ENCODE measurements at regions not wholly inside any gene's neighbourhood (a gene's known extent, or its start where the extent isn't known, plus 50 kb on each side); places are given as distances from the start of the nearest gene placed in this dataset.

DNA sequence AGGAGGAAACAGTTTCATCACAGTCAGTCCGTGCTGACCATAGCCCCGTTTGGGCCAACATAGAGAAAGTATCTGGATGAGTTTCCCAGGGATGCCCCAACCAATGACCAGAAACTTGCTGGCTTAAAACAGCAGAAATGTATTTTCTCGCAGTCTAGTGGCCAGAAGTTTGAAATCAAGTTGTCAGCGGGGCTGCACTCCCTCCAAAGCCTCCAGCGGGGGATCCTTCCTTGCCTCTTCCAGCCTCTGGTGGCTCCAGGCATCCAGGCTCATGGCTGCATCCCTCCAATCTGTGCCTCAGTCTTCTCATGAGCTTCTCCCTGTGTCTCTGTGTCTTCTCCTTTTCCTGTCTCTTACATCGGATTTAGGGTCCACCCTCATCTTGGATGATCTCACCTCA, 89.6 kb upstream of the CTBP2 start:
- DNase-seq (no peak), FAIRE-seq (no peak), ATAC-seq (no peak)
- no peak overlapping the region for H3K27ac ChIP-seq
- no peaks in the 10 kb centered on the region for H3K36me3 ChIP-seq
- intact Hi-C loops (cut with DNase I) = no loop called here
- TF ChIP-seq, protein P1, sequence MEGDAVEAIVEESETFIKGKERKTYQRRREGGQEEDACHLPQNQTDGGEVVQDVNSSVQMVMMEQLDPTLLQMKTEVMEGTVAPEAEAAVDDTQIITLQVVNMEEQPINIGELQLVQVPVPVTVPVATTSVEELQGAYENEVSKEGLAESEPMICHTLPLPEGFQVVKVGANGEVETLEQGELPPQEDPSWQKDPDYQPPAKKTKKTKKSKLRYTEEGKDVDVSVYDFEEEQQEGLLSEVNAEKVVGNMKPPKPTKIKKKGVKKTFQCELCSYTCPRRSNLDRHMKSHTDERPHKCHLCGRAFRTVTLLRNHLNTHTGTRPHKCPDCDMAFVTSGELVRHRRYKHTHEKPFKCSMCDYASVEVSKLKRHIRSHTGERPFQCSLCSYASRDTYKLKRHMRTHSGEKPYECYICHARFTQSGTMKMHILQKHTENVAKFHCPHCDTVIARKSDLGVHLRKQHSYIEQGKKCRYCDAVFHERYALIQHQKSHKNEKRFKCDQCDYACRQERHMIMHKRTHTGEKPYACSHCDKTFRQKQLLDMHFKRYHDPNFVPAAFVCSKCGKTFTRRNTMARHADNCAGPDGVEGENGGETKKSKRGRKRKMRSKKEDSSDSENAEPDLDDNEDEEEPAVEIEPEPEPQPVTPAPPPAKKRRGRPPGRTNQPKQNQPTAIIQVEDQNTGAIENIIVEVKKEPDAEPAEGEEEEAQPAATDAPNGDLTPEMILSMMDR (IDR thresholded peaks at IDR 0.05) = no peak
- no peaks in the 10 kb centered on the region for H3K9me3 ChIP-seq
- no peaks in the 10 kb centered on the region for H3K27me3 ChIP-seq
- H3K4me1 ChIP-seq = no peaks in the 10 kb centered on the region
- WGBS, 2 donors = 75 to 82% methylated on average over 6 of the region's 6 CpGs
- no peak overlapping the region for H3K4me3 ChIP-seq

DNA sequence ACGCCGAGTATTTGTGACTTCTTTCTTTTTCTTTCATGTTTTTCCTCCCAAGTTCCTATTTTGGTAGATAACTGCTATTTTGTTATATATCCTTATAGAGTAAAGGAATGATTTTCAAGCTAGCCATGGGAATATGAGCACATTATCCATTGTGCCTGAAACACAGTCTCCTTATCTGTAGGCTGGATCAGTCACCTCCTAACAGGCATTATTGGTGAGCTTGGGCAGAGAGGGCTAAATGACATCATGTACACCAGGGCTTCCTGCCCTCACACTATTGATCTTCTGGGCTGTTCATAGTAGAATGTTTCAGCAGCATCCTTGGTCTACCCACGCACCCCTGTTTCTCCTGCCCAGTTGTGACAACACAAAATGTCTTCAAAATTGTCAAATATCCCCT, 88.1 kb upstream of the CTBP2 start:
- H3K36me3 ChIP-seq = no peaks in the 10 kb centered on the region
- ATAC-seq (no peak), FAIRE-seq (no peak), DNase-seq (no peak)
- H3K4me3 ChIP-seq = no peak overlapping the region
- WGBS, 2 donors = 55% methylated on average over 3 of the region's 3 CpGs
- H3K27me3 ChIP-seq = no peaks in the 10 kb centered on the region
- TF ChIP-seq, protein P1 (IDR thresholded peaks at IDR 0.05) = no peak
- H3K27ac ChIP-seq = no peak overlapping the region
- no peaks in the 10 kb centered on the region for H3K9me3 ChIP-seq
- no peaks in the 10 kb centered on the region for H3K4me1 ChIP-seq
- intact Hi-C loops (cut with DNase I) = no loop called here

DNA sequence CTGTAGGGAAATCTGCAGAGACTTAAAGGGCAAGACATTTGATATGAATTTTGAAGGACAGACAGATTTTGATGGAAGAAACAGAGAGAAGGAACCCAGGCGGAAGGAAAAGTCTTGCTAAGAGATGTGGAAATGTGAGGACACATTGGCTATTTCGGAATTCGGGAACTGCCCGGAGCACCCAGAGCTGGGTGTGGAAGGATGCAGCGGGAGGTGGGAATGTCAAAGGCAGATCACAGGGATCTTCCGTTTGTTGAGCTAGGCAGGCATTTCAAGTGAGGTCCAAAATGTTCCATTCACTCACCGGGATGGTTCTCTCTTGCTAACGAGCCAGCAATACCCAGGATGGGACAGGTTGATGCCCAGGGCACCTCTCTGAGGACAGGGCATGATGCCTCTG, 87.2 kb upstream of the CTBP2 start:
- H3K27me3 ChIP-seq = no peaks in the 10 kb centered on the region
- no peaks in the 10 kb centered on the region for H3K9me3 ChIP-seq
- ATAC-seq (no peak), DNase-seq (no peak), FAIRE-seq (no peak)
- H3K27ac ChIP-seq = no peak overlapping the region
- H3K4me1 ChIP-seq = no peaks in the 10 kb centered on the region
- intact Hi-C loops (cut with DNase I) = no loop called here
- no peak overlapping the region for H3K4me3 ChIP-seq
- 71 to 78% methylated on average over 8 of the region's 8 CpGs for WGBS, 2 donors
- TF ChIP-seq, protein P1 (IDR thresholded peaks at IDR 0.05) = no peak
- no peaks in the 10 kb centered on the region for H3K36me3 ChIP-seq

DNA sequence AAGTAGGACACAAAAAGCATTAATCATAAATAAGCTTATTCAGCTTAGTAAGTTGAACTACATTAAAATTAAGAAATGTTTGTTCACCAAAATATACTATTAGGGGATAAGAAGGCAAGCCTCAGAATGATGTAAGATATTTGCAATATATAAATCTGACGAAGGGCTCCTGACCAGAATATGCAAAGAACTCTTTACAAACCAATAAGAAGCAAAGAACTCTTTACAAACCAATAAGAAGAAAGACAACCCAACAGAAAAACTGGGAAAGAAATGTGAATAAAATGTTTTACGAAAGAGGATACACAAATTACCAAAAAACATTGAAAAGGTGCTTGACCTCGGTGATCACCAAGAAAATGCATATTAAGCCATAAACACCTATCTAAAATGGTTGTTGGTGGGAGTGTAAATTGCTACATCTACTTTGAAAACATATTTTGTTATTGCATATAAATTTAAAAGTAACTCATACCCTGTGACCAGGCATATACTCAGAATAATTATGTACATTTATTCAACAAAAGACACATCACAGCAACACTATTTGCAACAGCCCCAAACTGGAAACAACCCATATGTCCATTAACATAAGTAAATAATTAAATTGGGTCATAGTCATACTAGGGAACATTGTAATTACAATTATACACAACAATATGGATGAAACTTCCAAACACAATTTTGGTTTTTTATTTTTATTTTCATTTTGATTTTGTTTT, 83.3 kb upstream of the CTBP2 start:
- Histone ChIP-seq H3K27ac (no peak overlapping the region), H3K9me3 (no peaks in the 10 kb centered on the region), H3K27me3 (no peaks in the 10 kb centered on the region), H3K4me1 (no peaks in the 10 kb centered on the region), H3K36me3 (no peaks in the 10 kb centered on the region), H3K4me3 (no peak overlapping the region)
- intact Hi-C loops (cut with DNase I) = no loop called here
- TF ChIP-seq, protein P1 (IDR thresholded peaks at IDR 0.05) = no peak
- no peak for FAIRE-seq
- WGBS, 2 donors = 92 to 98% methylated on average over 3 of the region's 3 CpGs
- no peak for DNase-seq
- no peak for ATAC-seq

DNA sequence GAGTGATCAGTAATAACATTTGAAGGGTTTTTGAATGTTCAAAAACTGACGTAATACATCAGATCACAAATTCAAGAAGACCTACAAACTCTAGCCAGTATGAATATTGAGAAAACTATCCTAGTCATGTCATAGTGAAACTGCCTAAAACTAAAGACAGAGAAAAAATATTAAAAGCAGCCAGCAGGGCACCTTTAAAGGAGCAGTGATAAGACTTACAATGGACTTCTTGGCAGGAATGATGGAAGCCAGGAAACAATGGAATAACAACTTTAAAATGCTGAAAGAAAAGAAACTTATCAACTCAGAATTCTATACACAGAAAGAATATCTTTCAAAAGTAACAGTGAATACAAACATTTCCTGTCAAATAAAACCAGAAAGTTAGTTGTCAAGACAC, 78.3 kb upstream of the CTBP2 start:
- FAIRE-seq = no peak
- intact Hi-C loops (cut with DNase I) = no loop called here
- H3K4me3 ChIP-seq = no peak overlapping the region
- no peak for DNase-seq
- no peak overlapping the region for H3K27ac ChIP-seq
- WGBS, 2 donors = 98 to 100% methylated on average over 1 of the region's 1 CpG
- H3K9me3 ChIP-seq = no peaks in the 10 kb centered on the region
- ATAC-seq = no peak
- no peaks in the 10 kb centered on the region for H3K27me3 ChIP-seq
- H3K36me3 ChIP-seq = no peaks in the 10 kb centered on the region
- no peaks in the 10 kb centered on the region for H3K4me1 ChIP-seq
- TF ChIP-seq, protein P1 (IDR thresholded peaks at IDR 0.05) = no peak

All from pancreas (tissue), 10 donors.